H9 (cell line): ENCODE measurements at regions not wholly inside any gene's neighbourhood (a gene's known extent, or its start where the extent isn't known, plus 50 kb on each side); places are given as distances from the start of the nearest gene placed in this dataset.

Experiments
- DNase-seq: peaks from one replicate; pipeline ENCODE4 v3.0.0-alpha.2; 2017
- H2AFZ ChIP-seq: one replicate; pipeline ENCODE4 v1.6.1; 2013; ENCODE audit warnings: mild to moderate bottlenecking, low read length, control low read depth, moderate library complexity
- H2AK5ac ChIP-seq: 2 replicates; pipeline ENCODE4 v1.6.1; 2013; ENCODE audit warnings: low read length, control low read depth, mixed read lengths; ENCODE audit not compliant: insufficient read length
- H2BK120ac ChIP-seq: one replicate; pipeline ENCODE4 v1.6.1; 2013; ENCODE audit warnings: low read depth, mild to moderate bottlenecking, low read length, control low read depth, inconsistent platforms; ENCODE audit not compliant: poor library complexity, severe bottlenecking
- H2BK12ac ChIP-seq: 2 replicates; pipeline ENCODE4 v1.6.1; 2013; ENCODE audit warnings: low read length, control low read depth, mixed read lengths, low read depth; ENCODE audit not compliant: insufficient read length
- H2BK15ac ChIP-seq: 2 replicates; pipeline ENCODE4 v1.6.1; 2013; ENCODE audit warnings: low read depth, low read length, control low read depth
- H2BK20ac ChIP-seq: one replicate; pipeline ENCODE4 v1.6.1; 2013; ENCODE audit warnings: low read depth, mild to moderate bottlenecking, low read length, control low read depth, inconsistent platforms; ENCODE audit not compliant: poor library complexity, severe bottlenecking
- H2BK5ac ChIP-seq: 2 replicates; pipeline ENCODE4 v1.6.1; 2013; ENCODE audit warnings: low read length, control low read depth, mixed read lengths; ENCODE audit not compliant: insufficient read length
- H3K14ac ChIP-seq: 2 replicates; pipeline ENCODE4 v1.6.1; 2013; ENCODE audit warnings: low read length, control low read depth; ENCODE audit not compliant: insufficient read depth
- H3K18ac ChIP-seq: 2 replicates; pipeline ENCODE4 v1.6.1; 2013; ENCODE audit warnings: low read depth, mild to moderate bottlenecking, mixed read lengths, low read length, control low read depth; ENCODE audit not compliant: insufficient read length
- H3K23ac ChIP-seq: 2 replicates; pipeline ENCODE4 v1.6.1; 2013; ENCODE audit warnings: low read length, control low read depth, mixed read lengths, low read depth; ENCODE audit not compliant: insufficient read length
- H3K23me2 ChIP-seq: 2 replicates; pipeline ENCODE4 v1.6.1; 2013; ENCODE audit warnings: low read depth, mild to moderate bottlenecking, mixed read lengths, low read length, control low read depth; ENCODE audit not compliant: insufficient read length, poor library complexity, severe bottlenecking
- H3K27ac ChIP-seq: 2 replicates; pipeline ENCODE4 v1.5.1; 2013; ENCODE audit warnings: low read length, control low read depth, mixed read lengths, low read depth; ENCODE audit not compliant: insufficient read length
- H3K27me3 ChIP-seq: 2 replicates; pipeline ENCODE4 v1.6.1; 2013; ENCODE audit warnings: low read length, control low read depth, inconsistent platforms; ENCODE audit not compliant: insufficient read depth
- H3K4ac ChIP-seq: 2 replicates; pipeline ENCODE4 v1.6.1; 2013; ENCODE audit warnings: low read depth, mild to moderate bottlenecking, control low read depth, inconsistent platforms, low read length, moderate library complexity
- H3K4me1 ChIP-seq: 2 replicates; pipeline ENCODE4 v1.6.1; 2013; ENCODE audit warnings: low read length, control low read depth, inconsistent platforms; ENCODE audit not compliant: insufficient read depth
- H3K4me2 ChIP-seq: 2 replicates; pipeline ENCODE4 v1.6.1; 2013; ENCODE audit warnings: low read length, control low read depth, mixed read lengths; ENCODE audit not compliant: insufficient read length, insufficient read depth
- H3K56ac ChIP-seq: 2 replicates; pipeline ENCODE4 v1.6.1; 2013; ENCODE audit warnings: low read depth, mild to moderate bottlenecking, mixed read lengths, low read length, control low read depth; ENCODE audit not compliant: insufficient read length
- H3K79me1 ChIP-seq: 2 replicates; pipeline ENCODE4 v1.6.1; 2013; ENCODE audit warnings: low read depth, mild to moderate bottlenecking, moderate library complexity, low read length, control low read depth, inconsistent platforms; ENCODE audit not compliant: insufficient read depth, poor library complexity, severe bottlenecking
- H3K79me2 ChIP-seq: 2 replicates; pipeline ENCODE4 v1.6.1; 2013; ENCODE audit warnings: low read length, control low read depth, inconsistent platforms; ENCODE audit not compliant: insufficient read depth
- H3K9ac ChIP-seq: 2 replicates; pipeline ENCODE4 v1.6.1; 2013; ENCODE audit warnings: low read length, control low read depth, mixed read lengths; ENCODE audit not compliant: insufficient read length; ENCODE audit errors: extremely low read depth
- H3K9me3 ChIP-seq: one replicate; pipeline ENCODE4 v1.6.1; 2013; ENCODE audit warnings: low read depth, low read length, inconsistent platforms; ENCODE audit not compliant: control insufficient read depth
- H3T11ph ChIP-seq: one replicate; pipeline ENCODE4 v1.6.1; 2013; ENCODE audit warnings: mild to moderate bottlenecking, low read length, control low read depth, inconsistent platforms
- H4K20me1 ChIP-seq: one replicate; pipeline ENCODE4 v1.6.1; 2013; ENCODE audit not compliant: control insufficient read depth, insufficient read length, insufficient read depth
- H4K5ac ChIP-seq: 2 replicates; pipeline ENCODE4 v1.6.1; 2013; ENCODE audit warnings: low read depth, mild to moderate bottlenecking, mixed read lengths, low read length, control low read depth; ENCODE audit not compliant: insufficient read length
- H4K8ac ChIP-seq: replicated peaks from 2 replicates; pipeline ENCODE4 v1.6.1; 2013; ENCODE audit warnings: low read length, control low read depth, mixed read lengths, low read depth; ENCODE audit not compliant: insufficient read length
- H4K91ac ChIP-seq: 2 replicates; pipeline ENCODE4 v1.6.1; 2013; ENCODE audit warnings: low read depth, mild to moderate bottlenecking, moderate library complexity, mixed read lengths, low read length, control low read depth; ENCODE audit not compliant: insufficient read length
- H3K27ac Mint-ChIP-seq, 3 experiments: 2 replicates in 2 of 3; 3 replicates in 1 of 3; pipeline ENCODE4 v1.8.0; 2020 to 2021; ENCODE audit warnings: mixed read lengths in 3 of 3, mild to moderate bottlenecking in 1 of 3, moderate library complexity in 1 of 3
- H3K27me3 Mint-ChIP-seq: 2 replicates; pipeline ENCODE4 v1.8.0; 2021; ENCODE audit warnings: low read depth, mild to moderate bottlenecking, moderate library complexity, mixed read lengths
- H3K36me3 Mint-ChIP-seq, 3 experiments: 2 replicates in 2 of 3; 3 replicates in 1 of 3; pipeline ENCODE4 v1.8.0; 2020 to 2021; ENCODE audit warnings: low read depth in 3 of 3, mixed read lengths in 3 of 3; ENCODE audit not compliant: insufficient read depth in 1 of 3
- H3K4me1 Mint-ChIP-seq, 2 experiments: 2 replicates each; pipeline ENCODE4 v1.8.0; 2020; ENCODE audit warnings: mixed read lengths in 2 of 2
- H3K4me3 Mint-ChIP-seq, 2 experiments: 2 replicates in 1 of 2; 3 replicates in 1 of 2; pipeline ENCODE4 v1.8.0; 2020 to 2021; ENCODE audit warnings: mild to moderate bottlenecking in 2 of 2, mixed read lengths in 2 of 2, moderate library complexity in 1 of 2
- H3K9me3 Mint-ChIP-seq, 2 experiments: 2 replicates in 1 of 2; 3 replicates in 1 of 2; pipeline ENCODE4 v1.8.0; 2020; ENCODE audit warnings: mild to moderate bottlenecking in 2 of 2, mixed read lengths in 2 of 2, moderate library complexity in 1 of 2
- CTCF ChIP-seq: fragments of 200-600 bp; sonication (generic); conservative IDR thresholded peaks from 3 replicates; pipeline ENCODE4 v1.8.0; 2021; ENCODE audit warnings: antibody characterized with exemption, mild to moderate bottlenecking
- WGBS: extraction: QIAGEN DNeasy Blood & Tissue Kit; methylation state at CpG from one replicate; pipeline ENCODE4 v1.1.7; 2013; ENCODE audit warnings: missing lambda C conversion rate, low lambda C conversion rate, mixed read lengths; ENCODE audit not compliant: insufficient read length; ENCODE audit errors: extremely low coverage; 5-methylcytosine and 5-hydroxymethylcytosine counted together

- no peak overlapping the region for H3K4ac ChIP-seq
- H3K14ac ChIP-seq, result no peak overlapping the region
- H3K36me3 Mint-ChIP-seq, result no peaks in the 10 kb centered on the region
- H4K91ac ChIP-seq, result no peak overlapping the region
- H2BK15ac ChIP-seq, result no peak overlapping the region
- no peak for TF ChIP-seq CTCF
- no peak overlapping the region for H2AFZ ChIP-seq
- no peak overlapping the region for H3K9ac ChIP-seq
- H3K23me2 ChIP-seq, result no peaks in the 10 kb centered on the region
- no peaks in the 10 kb centered on the region for H3K27me3 Mint-ChIP-seq
- no peak for DNase-seq
- no peak overlapping the region for H3K4me3 Mint-ChIP-seq
- no peak overlapping the region for H2BK12ac ChIP-seq
- H3K4me1 Mint-ChIP-seq, result no peaks in the 10 kb centered on the region
- H3K27ac ChIP-seq, result no peak overlapping the region
- H2BK5ac ChIP-seq, result no peak overlapping the region
- H3K79me1 ChIP-seq, result no peaks in the 10 kb centered on the region
- peaks cover 0 to 6% of the 10 kb centered on the region in 2 experiments; a peak in 3 of 5 replicates for H3K9me3 Mint-ChIP-seq
- H4K20me1 ChIP-seq, result no peaks in the 10 kb centered on the region
- H2BK20ac ChIP-seq, result no peak overlapping the region
- H3K27ac Mint-ChIP-seq, result no peak overlapping the region
- no peak overlapping the region for H3K23ac ChIP-seq
- no peak overlapping the region for H2BK120ac ChIP-seq
- no peak overlapping the region for H4K5ac ChIP-seq
- no peak overlapping the region for H3K18ac ChIP-seq
- no peak overlapping the region for H3K4me2 ChIP-seq
- no peak overlapping the region for H4K8ac ChIP-seq
- H3K79me2 ChIP-seq, result no peaks in the 10 kb centered on the region
- no peak overlapping the region for H3K56ac ChIP-seq
- H3K27me3 ChIP-seq, result no peaks in the 10 kb centered on the region
- no CpG with 5 or more reads among the region's 2 CpGs for WGBS
- H3T11ph ChIP-seq, result no peak overlapping the region
- no peaks in the 10 kb centered on the region for H3K4me1 ChIP-seq
- no peaks in the 10 kb centered on the region for H3K9me3 ChIP-seq
- H2AK5ac ChIP-seq, result no peak overlapping the region
These were observed 1039.1 kb upstream of the INTU start for GRCh38 chr4:126593626-126594025.
